Endothelial cell of umbilical vein (primary cell): ENCODE measurements at regions not wholly inside any gene's neighbourhood (a gene's known extent, or its start where the extent isn't known, plus 50 kb on each side); places are given as distances from the start of the nearest gene placed in this dataset.

ENCODE experiments used
- BruUV-seq: library from RNA; stranded (reverse); fragments of 400-500 nt; replicated peaks from 2 replicates; lab custom pipeline; 2021; lab: Mats Ljungman, UMichigan
- CTCF ChIA-PET: fragments of 300-600, 350-600 bp; sonication (Branson Sonifier 250); formaldehyde crosslinking; loops from one replicate; lab custom pipeline; 2021; ENCODE audit warnings: antibody characterized with exemption, inconsistent platforms; lab: Charles Lee
- POLR2A ChIA-PET: fragments of 300-600, 350-600 bp; sonication (Branson Sonifier 250); formaldehyde crosslinking; loops from one replicate; lab custom pipeline; 2021; ENCODE audit warnings: antibody characterized with exemption, inconsistent platforms; lab: Charles Lee
- DNase-seq: peaks from one replicate; pipeline ENCODE4 v3.0.0-alpha.2; 2011; ENCODE audit warnings: low read depth, low spot score
- FAIRE-seq: peaks from 2 replicates; lab custom pipeline; 2011; peaks lifted over from hg19 to GRCh38; lab: Jason Lieb, UNC
- H2AFZ ChIP-seq: 2 replicates; pipeline ENCODE4 v1.6.0; 2012; ENCODE audit warnings: low read depth, low read length, control low read depth, inconsistent platforms
- H3K27ac ChIP-seq: 2 replicates; pipeline ENCODE4 v1.5.1; 2011; ENCODE audit warnings: low read depth, mild to moderate bottlenecking, control low read depth, low read length, moderate library complexity; ENCODE audit not compliant: insufficient read depth
- H3K27me3 ChIP-seq, 2 experiments: 2 replicates each; pipeline versions ENCODE4 v1.6.0 to v1.6.1; 2011; ENCODE audit warnings: low read length in 2 of 2, mixed read lengths in 1 of 2; ENCODE audit not compliant: control insufficient read depth in 2 of 2, insufficient read depth in 2 of 2
- H3K36me3 ChIP-seq, 2 experiments: 2 replicates in 1 of 2; 3 replicates in 1 of 2; pipeline ENCODE4 v1.5.1; 2011; ENCODE audit warnings: low read length in 2 of 2, mild to moderate bottlenecking in 1 of 2, moderate library complexity in 1 of 2; ENCODE audit not compliant: control insufficient read depth in 2 of 2, insufficient read depth in 2 of 2; ENCODE audit errors: extremely low read depth in 1 of 2
- H3K4me1 ChIP-seq: 3 replicates; pipeline ENCODE4 v1.5.1; 2011; ENCODE audit warnings: mild to moderate bottlenecking, low read length; ENCODE audit not compliant: control insufficient read depth, insufficient read depth; ENCODE audit errors: extremely low read depth
- H3K4me2 ChIP-seq: 2 replicates; pipeline ENCODE4 v1.6.1; 2011; ENCODE audit warnings: low read length, control low read depth, mixed read lengths; ENCODE audit not compliant: insufficient read depth
- H3K4me3 ChIP-seq, 3 experiments: fragments of 200-600 bp in 1 of 3; sonication (generic), shearing (Covaris generic) in 1 of 3; replicated peaks in 1 of 3; 2 replicates each; pipeline ENCODE4 v1.5.1; 2011 to 2016; ENCODE audit warnings: control low read depth in 3 of 3, low read length in 3 of 3, mild to moderate bottlenecking in 2 of 3, inconsistent platforms in 1 of 3, low read depth in 1 of 3, moderate library complexity in 1 of 3; ENCODE audit not compliant: insufficient read depth in 1 of 3
- H3K79me2 ChIP-seq: 2 replicates; pipeline ENCODE4 v1.6.0; 2012; ENCODE audit warnings: low read length, inconsistent platforms; ENCODE audit not compliant: control insufficient read depth, insufficient read depth
- H3K9ac ChIP-seq: replicated peaks from 2 replicates; pipeline ENCODE3; 2011; ENCODE audit warnings: low read length, control low read depth; ENCODE audit not compliant: insufficient read depth; ENCODE audit errors: extremely low read depth
- H3K9me1 ChIP-seq: replicated peaks from 3 replicates; pipeline ENCODE4 v1.6.0; 2011; ENCODE audit warnings: mild to moderate bottlenecking, low read length; ENCODE audit not compliant: control insufficient read depth, insufficient read depth; ENCODE audit errors: extremely low read depth
- H3K9me3 ChIP-seq: replicated peaks from 2 replicates; pipeline ENCODE4 v1.5.1; 2012; ENCODE audit warnings: low read length, inconsistent platforms; ENCODE audit not compliant: control insufficient read depth, insufficient read depth
- H4K20me1 ChIP-seq: replicated peaks from 2 replicates; pipeline ENCODE3; 2011; ENCODE audit warnings: mild to moderate bottlenecking, low read length; ENCODE audit not compliant: control insufficient read depth, insufficient read depth; ENCODE audit errors: extremely low read depth
- EZH2 ChIP-seq: IDR thresholded peaks from 2 replicates; pipeline ENCODE4 v1.6.1; 2012; ENCODE audit warnings: borderline replicate concordance, low read depth, mild to moderate bottlenecking, moderate library complexity, low read length, inconsistent platforms; ENCODE audit not compliant: severe bottlenecking
- FOS ChIP-seq: IDR thresholded peaks from 2 replicates; pipeline ENCODE4 v1.6.1; 2011; ENCODE audit warnings: mild to moderate bottlenecking, low read length, moderate library complexity, borderline replicate concordance; ENCODE audit not compliant: insufficient read depth
- GATA2 ChIP-seq: IDR thresholded peaks from 2 replicates; pipeline ENCODE4 v1.7.0; 2011; ENCODE audit warnings: low read depth, mild to moderate bottlenecking, moderate library complexity, mixed read lengths, low read length; ENCODE audit not compliant: insufficient read length, insufficient read depth
- JUN ChIP-seq: IDR thresholded peaks from 2 replicates; pipeline ENCODE4 v1.6.1; 2011; ENCODE audit warnings: borderline replicate concordance, low read depth; ENCODE audit not compliant: insufficient read length, insufficient read depth
- POLR2A ChIP-seq: IDR thresholded peaks from 2 replicates; pipeline ENCODE4 v1.6.1; 2012; ENCODE audit warnings: low read depth, mild to moderate bottlenecking, control low read depth, low read length
- POLR2AphosphoS5 ChIP-seq: IDR thresholded peaks from 2 replicates; pipeline ENCODE4 v1.6.1; 2012; ENCODE audit warnings: low read depth, mild to moderate bottlenecking, control low read depth, low read length, moderate library complexity; ENCODE audit not compliant: insufficient read depth
- dilution Hi-C: fragments of 300-500 bp; cut with MboI; formaldehyde crosslinking; loops from one replicate; pipeline ENCODE4 v1.15.0; 2019; ENCODE audit warnings: low sequenced_read_pairs; ENCODE audit not compliant: extremely low pct_ligation_motif_present
- intact Hi-C: fragments of 100-400 bp; cut with micrococcal nuclease; formaldehyde crosslinking; loops from one replicate; pipeline ENCODE4 v1.10.0; 2022
- TF ChIP-seq, protein P1 (sequence below), 2 donors: IDR thresholded peaks; 1 replicate in 1 of 2; 2 replicates in 1 of 2; pipeline ENCODE4 v1.5.1; 2011; ENCODE audit warnings: low read length in 2 of 2, mild to moderate bottlenecking in 2 of 2, moderate library complexity in 2 of 2, control low read depth in 1 of 2, inconsistent platforms in 1 of 2, low read depth in 1 of 2; ENCODE audit not compliant: insufficient read depth in 1 of 2; ENCODE audit errors: extremely low read depth in 1 of 2
- TF ChIP-seq, protein P2 (sequence below): IDR thresholded peaks from 2 replicates; pipeline ENCODE4 v1.6.1; 2011; ENCODE audit not compliant: insufficient read depth, insufficient read length

DNA sequence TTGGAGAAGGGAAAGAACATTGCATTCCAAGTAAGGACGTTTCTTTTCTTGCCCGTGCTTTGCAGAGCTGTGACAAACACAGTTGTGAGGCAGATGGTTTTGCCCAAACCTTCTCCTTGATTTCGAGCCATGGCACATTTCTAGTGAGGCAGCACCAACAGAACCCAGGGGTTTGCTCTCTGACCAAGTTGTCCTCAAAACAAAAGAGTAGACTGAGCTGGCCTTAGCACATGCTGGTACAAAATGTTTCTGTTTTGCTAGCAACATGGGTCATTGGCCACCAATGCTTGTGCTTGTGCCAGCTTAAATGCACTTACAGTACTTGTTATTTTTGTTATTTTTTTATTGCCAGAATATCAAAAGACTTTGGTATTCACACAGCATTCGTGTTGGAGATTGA, 328.8 kb downstream of the GADD45G start:
- TF ChIP-seq GATA2 = no peak
- TF ChIP-seq JUN = no peak
- no peak for TF ChIP-seq FOS
- TF ChIP-seq POLR2A = no peak
- TF ChIP-seq, protein P1, sequence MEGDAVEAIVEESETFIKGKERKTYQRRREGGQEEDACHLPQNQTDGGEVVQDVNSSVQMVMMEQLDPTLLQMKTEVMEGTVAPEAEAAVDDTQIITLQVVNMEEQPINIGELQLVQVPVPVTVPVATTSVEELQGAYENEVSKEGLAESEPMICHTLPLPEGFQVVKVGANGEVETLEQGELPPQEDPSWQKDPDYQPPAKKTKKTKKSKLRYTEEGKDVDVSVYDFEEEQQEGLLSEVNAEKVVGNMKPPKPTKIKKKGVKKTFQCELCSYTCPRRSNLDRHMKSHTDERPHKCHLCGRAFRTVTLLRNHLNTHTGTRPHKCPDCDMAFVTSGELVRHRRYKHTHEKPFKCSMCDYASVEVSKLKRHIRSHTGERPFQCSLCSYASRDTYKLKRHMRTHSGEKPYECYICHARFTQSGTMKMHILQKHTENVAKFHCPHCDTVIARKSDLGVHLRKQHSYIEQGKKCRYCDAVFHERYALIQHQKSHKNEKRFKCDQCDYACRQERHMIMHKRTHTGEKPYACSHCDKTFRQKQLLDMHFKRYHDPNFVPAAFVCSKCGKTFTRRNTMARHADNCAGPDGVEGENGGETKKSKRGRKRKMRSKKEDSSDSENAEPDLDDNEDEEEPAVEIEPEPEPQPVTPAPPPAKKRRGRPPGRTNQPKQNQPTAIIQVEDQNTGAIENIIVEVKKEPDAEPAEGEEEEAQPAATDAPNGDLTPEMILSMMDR (IDR thresholded peaks at IDR 0.05; ENCODE audit: extremely low read depth in 1 of 2, insufficient read depth in 1 of 2, low read depth in 1 of 2, low read length in 2 of 2) = no peak
- CTCF ChIA-PET = no interaction called here
- DNase-seq (no peak), FAIRE-seq (no peak)
- no TSS peak for BruUV-seq
- dilution Hi-C loops (no loop called here), intact Hi-C loops (no loop called here)
- H3K4me1 ChIP-seq = peaks cover 6% of the 10 kb centered on the region
- no peaks in the 10 kb centered on the region for H3K9me1 ChIP-seq
- H4K20me1 ChIP-seq = no peaks in the 10 kb centered on the region
- no peak overlapping the region for H2AFZ ChIP-seq
- no peak overlapping the region for H3K9ac ChIP-seq
- H3K4me3 ChIP-seq = no peak overlapping the region
- no peak overlapping the region for H3K4me2 ChIP-seq
- H3K36me3 ChIP-seq = no peaks in the 10 kb centered on the region
- no peak overlapping the region for H3K27ac ChIP-seq
- no peaks in the 10 kb centered on the region for H3K79me2 ChIP-seq
- peaks cover 0 to 8% of the 10 kb centered on the region in 2 experiments for H3K27me3 ChIP-seq
- POLR2A ChIA-PET = no interaction called here
- no peaks in the 10 kb centered on the region for H3K9me3 ChIP-seq

DNA sequence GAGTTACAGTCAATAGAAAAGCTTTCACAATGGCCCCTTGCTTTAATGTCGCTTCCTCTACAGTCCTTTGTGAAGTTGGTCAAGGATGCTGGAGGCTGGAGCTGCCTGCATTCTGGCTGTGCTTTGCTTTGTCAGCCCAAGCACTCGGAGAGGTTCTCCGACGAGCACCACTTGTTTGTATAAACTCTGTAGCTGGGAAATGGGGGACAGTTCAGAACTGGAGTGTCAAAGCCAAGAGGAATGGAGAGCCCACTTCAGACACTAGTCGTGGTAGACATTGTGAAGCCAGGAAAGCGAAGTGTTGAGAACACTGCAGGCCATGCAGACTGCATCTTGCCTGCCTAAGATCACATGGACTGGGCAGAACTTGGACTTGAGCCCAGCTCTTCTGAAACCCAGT, 330.3 kb downstream of the GADD45G start:
- Histone ChIP-seq H3K27ac (no peak overlapping the region), H3K9me1 (no peaks in the 10 kb centered on the region), H3K9me3 (no peaks in the 10 kb centered on the region), H3K9ac (no peak overlapping the region), H3K79me2 (no peaks in the 10 kb centered on the region), H3K36me3 (no peaks in the 10 kb centered on the region), H2AFZ (no peak overlapping the region), H3K4me3 (no peak overlapping the region), H4K20me1 (no peaks in the 10 kb centered on the region), H3K4me1 (peaks cover 1% of the 10 kb centered on the region), H3K27me3 (peaks cover 0 to 10% of the 10 kb centered on the region in 2 experiments), H3K4me2 (no peak overlapping the region)
- ChIA-PET POLR2A (no interaction called here), CTCF (no interaction called here)
- TF ChIP-seq EZH2 (no peak), FOS (no peak), JUN (no peak), POLR2A (no peak), POLR2AphosphoS5 (no peak)
- TF ChIP-seq, protein P2, sequence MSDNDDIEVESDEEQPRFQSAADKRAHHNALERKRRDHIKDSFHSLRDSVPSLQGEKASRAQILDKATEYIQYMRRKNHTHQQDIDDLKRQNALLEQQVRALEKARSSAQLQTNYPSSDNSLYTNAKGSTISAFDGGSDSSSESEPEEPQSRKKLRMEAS = no peak
- TF ChIP-seq, protein P1 (IDR thresholded peaks at IDR 0.05; ENCODE audit: extremely low read depth in 1 of 2, insufficient read depth in 1 of 2, low read depth in 1 of 2, low read length in 2 of 2) = no peak
- intact Hi-C loops (no loop called here), dilution Hi-C loops (no loop called here)
- FAIRE-seq = no peak
- BruUV-seq = no TSS peak
- DNase-seq = no peak
